ENCODE measurements at regions not wholly inside any gene's neighbourhood (a gene's known extent, or its start where the extent isn't known, plus 50 kb on each side); places are given as distances from the start of the nearest gene placed in this dataset.

- no peak for TF ChIP-seq GATA3 (IDR thresholded peaks at IDR 0.05; ENCODE audit: low read depth, low read length)
- TF ChIP-seq GATA2 (IDR thresholded peaks at IDR 0.05; ENCODE audit: low read depth, low read length), result no peak
Observed at GRCh38 chr1:70666381-70667140, 255.5 kb downstream of the CTH start.
